H9 (cell line): ENCODE measurements at regions not wholly inside any gene's neighbourhood (a gene's known extent, or its start where the extent isn't known, plus 50 kb on each side); places are given as distances from the start of the nearest gene placed in this dataset.

Experiments used
- DNase-seq: peaks from one replicate; pipeline ENCODE4 v3.0.0-alpha.2; 2017
- H2AFZ ChIP-seq: one replicate; pipeline ENCODE4 v1.6.1; 2013; ENCODE audit warnings: mild to moderate bottlenecking, low read length, control low read depth, moderate library complexity
- H2AK5ac ChIP-seq: 2 replicates; pipeline ENCODE4 v1.6.1; 2013; ENCODE audit warnings: low read length, control low read depth, mixed read lengths; ENCODE audit not compliant: insufficient read length
- H2BK120ac ChIP-seq: one replicate; pipeline ENCODE4 v1.6.1; 2013; ENCODE audit warnings: low read depth, mild to moderate bottlenecking, low read length, control low read depth, inconsistent platforms; ENCODE audit not compliant: poor library complexity, severe bottlenecking
- H2BK12ac ChIP-seq: 2 replicates; pipeline ENCODE4 v1.6.1; 2013; ENCODE audit warnings: low read length, control low read depth, mixed read lengths, low read depth; ENCODE audit not compliant: insufficient read length
- H2BK15ac ChIP-seq: 2 replicates; pipeline ENCODE4 v1.6.1; 2013; ENCODE audit warnings: low read depth, low read length, control low read depth
- H2BK20ac ChIP-seq: one replicate; pipeline ENCODE4 v1.6.1; 2013; ENCODE audit warnings: low read depth, mild to moderate bottlenecking, low read length, control low read depth, inconsistent platforms; ENCODE audit not compliant: poor library complexity, severe bottlenecking
- H2BK5ac ChIP-seq: 2 replicates; pipeline ENCODE4 v1.6.1; 2013; ENCODE audit warnings: low read length, control low read depth, mixed read lengths; ENCODE audit not compliant: insufficient read length
- H3K14ac ChIP-seq: 2 replicates; pipeline ENCODE4 v1.6.1; 2013; ENCODE audit warnings: low read length, control low read depth; ENCODE audit not compliant: insufficient read depth
- H3K18ac ChIP-seq: 2 replicates; pipeline ENCODE4 v1.6.1; 2013; ENCODE audit warnings: low read depth, mild to moderate bottlenecking, mixed read lengths, low read length, control low read depth; ENCODE audit not compliant: insufficient read length
- H3K23ac ChIP-seq: 2 replicates; pipeline ENCODE4 v1.6.1; 2013; ENCODE audit warnings: low read length, control low read depth, mixed read lengths, low read depth; ENCODE audit not compliant: insufficient read length
- H3K23me2 ChIP-seq: 2 replicates; pipeline ENCODE4 v1.6.1; 2013; ENCODE audit warnings: low read depth, mild to moderate bottlenecking, mixed read lengths, low read length, control low read depth; ENCODE audit not compliant: insufficient read length, poor library complexity, severe bottlenecking
- H3K27ac ChIP-seq: 2 replicates; pipeline ENCODE4 v1.5.1; 2013; ENCODE audit warnings: low read length, control low read depth, mixed read lengths, low read depth; ENCODE audit not compliant: insufficient read length
- H3K27me3 ChIP-seq: 2 replicates; pipeline ENCODE4 v1.6.1; 2013; ENCODE audit warnings: low read length, control low read depth, inconsistent platforms; ENCODE audit not compliant: insufficient read depth
- H3K4ac ChIP-seq: 2 replicates; pipeline ENCODE4 v1.6.1; 2013; ENCODE audit warnings: low read depth, mild to moderate bottlenecking, control low read depth, inconsistent platforms, low read length, moderate library complexity
- H3K4me1 ChIP-seq: 2 replicates; pipeline ENCODE4 v1.6.1; 2013; ENCODE audit warnings: low read length, control low read depth, inconsistent platforms; ENCODE audit not compliant: insufficient read depth
- H3K4me2 ChIP-seq: 2 replicates; pipeline ENCODE4 v1.6.1; 2013; ENCODE audit warnings: low read length, control low read depth, mixed read lengths; ENCODE audit not compliant: insufficient read length, insufficient read depth
- H3K56ac ChIP-seq: 2 replicates; pipeline ENCODE4 v1.6.1; 2013; ENCODE audit warnings: low read depth, mild to moderate bottlenecking, mixed read lengths, low read length, control low read depth; ENCODE audit not compliant: insufficient read length
- H3K79me1 ChIP-seq: 2 replicates; pipeline ENCODE4 v1.6.1; 2013; ENCODE audit warnings: low read depth, mild to moderate bottlenecking, moderate library complexity, low read length, control low read depth, inconsistent platforms; ENCODE audit not compliant: insufficient read depth, poor library complexity, severe bottlenecking
- H3K79me2 ChIP-seq: 2 replicates; pipeline ENCODE4 v1.6.1; 2013; ENCODE audit warnings: low read length, control low read depth, inconsistent platforms; ENCODE audit not compliant: insufficient read depth
- H3K9ac ChIP-seq: 2 replicates; pipeline ENCODE4 v1.6.1; 2013; ENCODE audit warnings: low read length, control low read depth, mixed read lengths; ENCODE audit not compliant: insufficient read length; ENCODE audit errors: extremely low read depth
- H3K9me3 ChIP-seq: one replicate; pipeline ENCODE4 v1.6.1; 2013; ENCODE audit warnings: low read depth, low read length, inconsistent platforms; ENCODE audit not compliant: control insufficient read depth
- H3T11ph ChIP-seq: one replicate; pipeline ENCODE4 v1.6.1; 2013; ENCODE audit warnings: mild to moderate bottlenecking, low read length, control low read depth, inconsistent platforms
- H4K20me1 ChIP-seq: one replicate; pipeline ENCODE4 v1.6.1; 2013; ENCODE audit not compliant: control insufficient read depth, insufficient read length, insufficient read depth
- H4K5ac ChIP-seq: 2 replicates; pipeline ENCODE4 v1.6.1; 2013; ENCODE audit warnings: low read depth, mild to moderate bottlenecking, mixed read lengths, low read length, control low read depth; ENCODE audit not compliant: insufficient read length
- H4K8ac ChIP-seq: replicated peaks from 2 replicates; pipeline ENCODE4 v1.6.1; 2013; ENCODE audit warnings: low read length, control low read depth, mixed read lengths, low read depth; ENCODE audit not compliant: insufficient read length
- H4K91ac ChIP-seq: 2 replicates; pipeline ENCODE4 v1.6.1; 2013; ENCODE audit warnings: low read depth, mild to moderate bottlenecking, moderate library complexity, mixed read lengths, low read length, control low read depth; ENCODE audit not compliant: insufficient read length
- H3K27ac Mint-ChIP-seq, 3 experiments: 2 replicates in 2 of 3; 3 replicates in 1 of 3; pipeline ENCODE4 v1.8.0; 2020 to 2021; ENCODE audit warnings: mixed read lengths in 3 of 3, mild to moderate bottlenecking in 1 of 3, moderate library complexity in 1 of 3
- H3K27me3 Mint-ChIP-seq: 2 replicates; pipeline ENCODE4 v1.8.0; 2021; ENCODE audit warnings: low read depth, mild to moderate bottlenecking, moderate library complexity, mixed read lengths
- H3K36me3 Mint-ChIP-seq, 3 experiments: 2 replicates in 2 of 3; 3 replicates in 1 of 3; pipeline ENCODE4 v1.8.0; 2020 to 2021; ENCODE audit warnings: low read depth in 3 of 3, mixed read lengths in 3 of 3; ENCODE audit not compliant: insufficient read depth in 1 of 3
- H3K4me1 Mint-ChIP-seq, 2 experiments: 2 replicates each; pipeline ENCODE4 v1.8.0; 2020; ENCODE audit warnings: mixed read lengths in 2 of 2
- H3K4me3 Mint-ChIP-seq, 2 experiments: 2 replicates in 1 of 2; 3 replicates in 1 of 2; pipeline ENCODE4 v1.8.0; 2020 to 2021; ENCODE audit warnings: mild to moderate bottlenecking in 2 of 2, mixed read lengths in 2 of 2, moderate library complexity in 1 of 2
- H3K9me3 Mint-ChIP-seq, 2 experiments: 2 replicates in 1 of 2; 3 replicates in 1 of 2; pipeline ENCODE4 v1.8.0; 2020; ENCODE audit warnings: mild to moderate bottlenecking in 2 of 2, mixed read lengths in 2 of 2, moderate library complexity in 1 of 2
- CTCF ChIP-seq: fragments of 200-600 bp; sonication (generic); conservative IDR thresholded peaks from 3 replicates; pipeline ENCODE4 v1.8.0; 2021; ENCODE audit warnings: antibody characterized with exemption, mild to moderate bottlenecking
- WGBS: extraction: QIAGEN DNeasy Blood & Tissue Kit; methylation state at CpG from one replicate; pipeline ENCODE4 v1.1.7; 2013; ENCODE audit warnings: missing lambda C conversion rate, low lambda C conversion rate, mixed read lengths; ENCODE audit not compliant: insufficient read length; ENCODE audit errors: extremely low coverage; 5-methylcytosine and 5-hydroxymethylcytosine counted together

DNA sequence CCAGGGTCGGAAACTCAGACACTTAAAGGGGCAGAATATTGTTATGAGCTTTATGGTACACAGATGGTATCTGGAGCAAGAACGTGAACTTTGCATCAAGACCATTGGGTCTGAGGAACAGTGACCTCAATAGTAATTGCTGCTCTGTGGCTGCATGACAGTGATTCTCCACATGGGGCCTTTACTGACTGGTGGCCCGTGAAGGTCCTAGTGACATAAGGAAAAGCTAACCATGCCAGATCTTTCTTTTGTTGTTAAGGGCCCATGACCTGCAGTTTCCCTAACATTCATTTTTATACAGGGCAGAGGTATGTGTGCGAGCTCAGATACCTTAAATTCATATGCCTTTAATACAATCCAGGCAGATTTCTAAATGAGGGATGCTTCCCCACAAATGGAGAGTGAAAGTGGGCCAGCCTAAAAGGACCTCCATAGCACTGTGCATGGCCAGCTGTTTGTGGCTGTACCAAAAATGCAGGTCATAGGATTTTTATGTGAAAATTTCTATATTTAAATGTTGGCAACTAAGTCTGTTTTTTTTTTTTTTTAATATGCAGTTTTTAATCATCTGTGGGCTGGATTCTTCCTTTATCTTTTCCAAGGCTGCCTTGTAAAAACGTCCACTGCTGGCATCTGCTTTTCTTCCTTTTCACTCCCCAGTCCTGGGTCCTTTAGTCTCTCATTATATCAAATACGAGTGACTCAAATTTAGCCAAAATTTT is 188.0 kb upstream of the IL12A start:
- Histone ChIP-seq H2BK5ac (no peak overlapping the region), H3K79me2 (no peaks in the 10 kb centered on the region), H2AK5ac (no peak overlapping the region), H3K14ac (no peak overlapping the region), H2BK15ac (no peak overlapping the region), H3K79me1 (no peaks in the 10 kb centered on the region), H2BK120ac (no peak overlapping the region), H2BK20ac (no peak overlapping the region), H3K9ac (no peak overlapping the region), H3K4ac (no peak overlapping the region), H3K4me2 (no peak overlapping the region), H4K91ac (no peak overlapping the region), H2AFZ (no peak overlapping the region), H3K56ac (no peak overlapping the region), H2BK12ac (no peak overlapping the region), H3K18ac (no peak overlapping the region), H3K4me1 (no peaks in the 10 kb centered on the region), H3K23me2 (no peaks in the 10 kb centered on the region), H4K8ac (no peak overlapping the region), H3K27me3 (peaks cover 15% of the 10 kb centered on the region), H4K5ac (no peak overlapping the region), H3K27ac (no peak overlapping the region), H3T11ph (no peak overlapping the region), H3K23ac (no peak overlapping the region), H3K9me3 (no peaks in the 10 kb centered on the region), H4K20me1 (no peaks in the 10 kb centered on the region)
- no peak for DNase-seq
- WGBS, result no CpG with 5 or more reads among the region's 6 CpGs
- TF ChIP-seq CTCF, result no peak
- Mint-ChIP-seq H3K36me3 (no peaks in the 10 kb centered on the region), H3K4me3 (no peak overlapping the region), H3K4me1 (peaks cover 6 to 13% of the 10 kb centered on the region in 2 experiments), H3K27ac (no peak overlapping the region), H3K27me3 (peaks cover 34% of the 10 kb centered on the region), H3K9me3 (no peaks in the 10 kb centered on the region)
